Stimulated activated CD8-positive, alpha-beta memory T cell treated with anti-CD3 and anti-CD28 coated beads, Interleukin-2, amount 100 ng/mL, for 48 hours (primary cell): ENCODE measurements at regions not wholly inside any gene's neighbourhood (a gene's known extent, or its start where the extent isn't known, plus 50 kb on each side); places are given as distances from the start of the nearest gene placed in this dataset.

Experiments
- DNase-seq, 2 donors: peaks; one replicate each; pipeline ENCODE4 v3.0.0-alpha.2; 2020; ENCODE audit warnings: low read depth in 2 of 2

- no peak for DNase-seq
These were observed 75.4 kb downstream of the CDC7 start for GRCh38 chr1:91575909-91576519.

DNA sequence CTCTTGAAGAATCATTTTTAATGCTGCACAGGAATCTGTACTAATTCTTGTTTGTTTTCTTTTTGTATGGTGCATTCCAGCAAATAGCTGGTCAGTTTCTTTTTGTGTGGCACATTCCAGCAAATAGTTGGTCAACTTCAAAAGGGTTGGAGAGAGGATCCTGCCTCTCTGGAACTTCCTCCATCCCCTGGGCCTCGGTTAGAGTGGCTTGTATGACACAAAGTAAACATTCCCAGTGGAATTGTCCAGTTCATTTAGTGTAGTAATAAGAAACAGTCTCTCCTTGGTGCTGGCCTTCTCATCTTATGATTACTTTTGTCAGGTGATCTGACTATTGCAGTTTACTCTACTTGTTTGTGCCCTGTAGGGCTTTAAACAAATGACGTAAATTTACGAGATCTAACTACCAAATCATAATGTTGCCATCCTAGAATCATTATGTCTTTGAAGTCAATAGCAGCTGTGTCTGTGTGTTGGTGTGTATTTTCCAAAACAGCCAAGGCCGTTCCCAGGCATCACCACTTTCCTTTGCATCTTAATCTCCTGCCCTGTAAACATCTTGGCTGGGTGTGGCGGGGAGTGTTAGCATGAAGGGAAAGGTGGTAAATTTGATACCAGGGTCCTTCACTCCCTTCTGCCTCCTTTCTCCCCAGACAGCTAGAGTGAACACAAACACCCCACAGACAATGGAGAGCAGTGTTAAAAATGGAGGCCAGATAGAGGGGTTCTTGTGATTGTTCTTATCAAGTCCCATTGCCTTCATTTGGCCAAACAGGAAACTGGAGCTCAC is 77.9 kb downstream of the CDC7 start:
- no peak for DNase-seq

GRCh38 chr1:91579658-91580228 is 79.1 kb downstream of the CDC7 start:
- no peak for DNase-seq

DNA sequence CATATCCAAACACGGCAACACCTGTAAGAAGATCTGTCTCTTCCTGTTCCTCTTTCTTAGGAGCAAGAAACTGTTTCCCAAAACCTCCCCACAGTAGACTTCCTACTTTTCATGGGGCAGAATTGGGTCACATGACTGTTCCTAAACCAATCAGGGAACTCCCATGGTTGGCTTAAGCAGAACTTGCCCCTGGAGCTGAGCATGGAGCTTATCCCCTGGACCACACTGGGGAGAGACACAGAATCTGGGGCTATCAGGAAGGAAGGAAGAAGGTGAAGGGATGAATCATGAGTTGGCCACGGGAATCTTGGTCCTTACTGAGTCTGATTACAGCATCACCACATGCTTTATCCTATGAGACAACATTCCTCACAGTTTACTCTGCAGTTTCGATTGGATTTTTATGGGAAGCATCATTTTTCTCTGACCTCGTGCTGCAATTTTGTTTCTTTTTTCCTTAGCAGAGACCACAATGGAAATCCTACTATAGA is 81.8 kb downstream of the CDC7 start:
- no peak for DNase-seq

GRCh38 chr1:91583326-91583755 is 82.7 kb downstream of the CDC7 start:
- DNase-seq = no peak

DNA sequence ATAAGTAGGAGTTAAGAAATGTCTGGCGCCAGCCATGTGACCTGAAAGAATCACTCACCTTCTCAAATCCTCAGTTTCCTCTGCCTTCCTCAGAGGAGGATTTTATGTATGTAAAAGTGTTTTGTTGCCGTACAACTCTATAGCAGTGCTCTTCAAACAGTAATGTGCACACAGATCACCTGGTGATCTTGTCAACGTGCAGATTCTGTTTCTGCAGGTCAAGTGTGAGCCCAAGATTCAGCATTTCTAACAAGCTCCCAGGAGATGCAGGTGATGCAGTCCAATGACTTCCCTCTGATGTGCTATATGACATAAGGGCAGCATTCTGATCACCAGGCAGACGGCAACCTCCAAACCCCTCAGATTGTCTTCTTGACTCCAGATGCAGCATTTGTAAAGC is 83.7 kb downstream of the CDC7 start:
- no peak for DNase-seq

- DNase-seq = no peak
These were observed 84.2 kb downstream of the CDC7 start for GRCh38 chr1:91584878-91585277.

GRCh38 chr1:91585502-91585901 is 84.9 kb downstream of the CDC7 start:
- DNase-seq = no peak

GRCh38 chr1:91585982-91586381 is 85.3 kb downstream of the CDC7 start:
- DNase-seq = no peak

DNA sequence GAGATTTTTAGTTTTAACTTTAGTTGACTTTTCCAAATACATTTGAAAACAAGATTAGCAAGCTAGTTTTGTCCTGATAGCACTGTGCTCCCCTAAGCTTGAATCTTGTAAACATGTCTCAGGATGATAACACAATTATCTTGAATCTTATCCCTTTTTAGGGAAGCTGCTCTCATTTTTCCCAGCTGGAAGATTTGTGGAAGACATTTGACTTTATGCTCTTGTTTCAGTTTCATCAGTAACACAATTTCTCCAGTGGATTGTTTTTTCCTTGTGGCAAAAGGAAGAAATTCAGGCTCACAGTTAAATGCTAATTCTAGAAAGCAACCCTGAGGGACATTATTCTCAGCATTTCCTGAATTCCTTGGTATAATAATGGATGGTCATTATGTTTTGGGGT is 88.8 kb downstream of the CDC7 start:
- DNase-seq = no peak

DNA sequence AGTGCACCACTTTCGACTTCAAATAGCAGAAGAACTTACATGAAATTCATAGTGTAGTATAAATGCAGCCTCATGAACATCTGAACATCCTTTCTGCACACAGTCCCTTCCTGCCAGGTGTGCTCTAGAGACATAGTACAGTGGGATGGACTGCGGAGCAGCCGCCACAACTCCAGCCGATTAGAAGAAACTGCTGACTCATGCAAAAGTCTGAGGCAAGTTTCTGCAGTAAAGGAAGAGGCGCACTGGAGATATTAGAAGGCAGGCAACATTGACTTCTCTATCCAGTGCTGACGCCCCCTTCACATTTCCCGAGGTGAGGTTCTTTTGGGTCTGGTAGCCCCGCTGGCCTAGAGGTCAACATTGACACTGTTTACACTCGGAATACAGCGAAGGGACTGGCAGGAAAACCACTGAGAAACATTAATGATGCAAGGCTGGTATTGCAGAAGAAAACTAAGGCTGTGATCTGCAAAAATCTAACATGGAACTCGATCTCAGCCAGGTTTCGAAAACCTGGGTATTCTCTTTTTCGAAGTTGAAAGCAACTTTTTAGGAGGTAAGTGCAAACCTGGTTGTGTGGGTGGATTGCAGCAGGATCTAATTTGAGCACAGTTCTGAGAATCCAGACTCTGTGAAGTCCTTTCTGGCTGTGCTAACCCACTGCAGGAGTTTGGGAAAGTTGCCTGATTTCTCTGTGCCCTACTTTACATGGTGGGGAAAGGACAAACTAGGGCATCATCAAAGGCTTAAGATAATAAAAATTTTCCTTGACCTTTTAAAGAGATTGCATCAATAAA is 90.7 kb downstream of the CDC7 start:
- DNase-seq = no peak

DNA sequence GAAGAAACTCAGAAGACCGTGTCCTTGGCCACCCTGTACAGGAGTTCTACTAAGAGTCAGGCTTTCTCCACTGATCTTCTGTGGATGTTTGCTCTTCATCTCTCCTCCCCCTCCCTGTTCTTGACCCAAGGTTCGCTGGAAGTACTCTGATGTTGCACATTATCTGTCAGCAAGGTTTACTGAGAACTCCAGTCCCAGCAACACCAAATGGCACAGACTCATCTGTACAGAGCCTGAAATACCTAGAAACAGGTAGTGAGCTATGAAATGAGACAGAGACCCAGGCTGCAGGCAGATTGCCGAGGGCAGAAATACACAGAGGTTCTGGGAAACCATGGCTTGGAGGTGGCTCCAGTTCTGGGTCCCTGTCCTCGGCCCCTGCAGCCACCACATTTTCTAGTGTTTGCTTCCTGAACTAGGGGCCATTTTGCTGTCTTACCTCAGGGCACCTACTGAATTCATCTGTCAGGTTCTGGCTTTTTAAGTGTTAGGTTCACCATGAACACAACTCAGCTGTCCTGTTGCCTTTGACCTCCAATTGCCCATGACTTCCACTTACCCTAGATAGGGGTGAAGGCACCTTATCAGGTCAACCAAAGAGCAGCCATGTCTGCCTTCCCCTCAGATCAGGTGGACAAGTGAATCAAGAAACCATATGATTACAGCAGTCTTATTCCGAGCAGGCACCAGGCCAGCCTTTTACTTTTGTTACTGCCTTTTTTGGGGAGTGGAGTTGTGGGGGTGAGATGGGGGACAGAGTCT is 92.2 kb downstream of the CDC7 start:
- no peak for DNase-seq

- no peak for DNase-seq
These were observed 93.9 kb downstream of the CDC7 start for GRCh38 chr1:91594383-91595055.

DNA sequence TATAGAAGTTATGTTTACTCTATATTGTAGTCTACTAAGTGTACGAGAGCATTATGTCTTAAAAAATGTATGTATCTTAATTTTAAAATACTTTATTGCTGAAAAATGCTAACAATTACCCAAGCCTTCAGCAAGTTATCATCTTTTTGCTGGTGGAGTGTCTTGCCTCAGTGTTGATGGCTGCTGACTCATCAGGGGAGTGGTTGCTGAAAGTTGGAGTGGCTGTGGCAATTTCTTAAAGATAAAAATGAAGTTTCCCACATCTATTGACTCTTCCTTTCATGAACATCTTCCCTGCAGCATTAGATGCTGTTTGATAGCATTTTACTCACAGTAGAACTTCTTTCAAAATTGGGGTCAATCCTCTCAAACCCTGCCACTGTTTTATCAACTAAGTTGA is 95.8 kb downstream of the CDC7 start:
- no peak for DNase-seq

DNA sequence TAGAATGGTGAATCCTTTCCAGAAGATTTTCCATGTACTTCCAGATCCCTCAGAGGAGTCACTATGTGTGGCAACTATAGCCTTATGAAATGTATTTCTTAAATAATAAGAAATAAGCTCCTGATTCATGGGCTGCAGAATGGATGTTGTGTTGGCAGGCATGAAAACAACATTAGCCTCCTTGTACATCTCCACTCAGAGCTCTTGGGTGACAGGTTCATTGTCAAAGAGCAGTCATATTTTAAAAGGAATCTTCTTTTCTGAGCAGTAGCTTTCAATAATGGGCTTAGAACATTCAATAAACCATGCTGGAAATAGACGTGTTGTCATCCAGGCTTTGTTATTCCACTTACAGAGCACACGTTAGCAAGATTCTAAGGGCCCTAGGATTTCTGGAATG is 96.6 kb downstream of the CDC7 start:
- no peak for DNase-seq

GRCh38 chr1:91600431-91601337 is 100.0 kb downstream of the CDC7 start:
- no peak for DNase-seq

- no peak for DNase-seq
These were observed 101.1 kb downstream of the CDC7 start for GRCh38 chr1:91601554-91602376.

DNA sequence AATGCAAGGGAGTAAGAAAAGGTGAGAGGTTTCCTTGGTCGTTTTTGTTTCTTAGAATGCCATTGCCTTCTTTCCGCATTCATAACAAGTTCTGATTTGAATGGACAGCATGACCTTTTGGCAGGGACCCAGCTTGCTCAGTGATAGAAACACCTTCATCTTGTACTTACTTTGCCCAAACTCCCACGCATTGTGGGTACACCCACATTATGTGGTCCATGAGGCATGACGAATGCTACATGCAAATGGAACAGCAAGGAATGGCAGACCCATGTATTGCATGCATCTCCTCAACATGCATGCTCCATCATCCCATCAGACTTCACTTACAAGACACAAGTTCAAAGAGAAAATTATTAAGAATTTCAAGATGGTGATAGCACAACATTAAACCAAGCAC is 102.8 kb downstream of the CDC7 start:
- DNase-seq = peak; percentile 21 to 42

- DNase-seq = no peak
These were observed 104.0 kb downstream of the CDC7 start for GRCh38 chr1:91604632-91605031.
